IMR-90 (cell line): ENCODE measurements at regions not wholly inside any gene's neighbourhood (a gene's known extent, or its start where the extent isn't known, plus 50 kb on each side); places are given as distances from the start of the nearest gene placed in this dataset.

Experiments used
- ATAC-seq: fragments of 200-7000 bp; cut with Tn5 transposase; 2 replicates; pipeline ENCODE4 v1.9.1; 2020; ENCODE audit warnings: low read depth, mild to moderate bottlenecking, moderate library complexity
- BruUV-seq: library from RNA; stranded (reverse); fragments of 400-500 nt; replicated peaks from 2 replicates; lab custom pipeline; 2021; lab: Mats Ljungman, UMichigan
- CTCF ChIA-PET: fragments of 300-600 bp; formaldehyde crosslinking; extraction: SDS; loops from one replicate; lab custom pipeline; 2021; ENCODE audit warnings: antibody characterized with exemption; lab: Yijun Ruan, JAX
- POLR2A ChIA-PET: fragments of 300-600 bp; sonication (Branson Sonifier 250); formaldehyde crosslinking; loops from one replicate; lab custom pipeline; 2022; ENCODE audit warnings: antibody characterized with exemption; ENCODE audit not compliant: unreplicated experiment; lab: Charles Lee
- DNase-seq: peaks from one replicate; pipeline ENCODE4 v3.0.0; 2013
- H2AFZ ChIP-seq: replicated peaks from 2 replicates; pipeline ENCODE3; 2013; ENCODE audit warnings: low read length, mild to moderate bottlenecking; ENCODE audit not compliant: poor library complexity
- H2AK5ac ChIP-seq: 2 replicates; pipeline ENCODE4 v1.6.1; 2013; ENCODE audit warnings: low read depth, low read length, inconsistent platforms
- H2AK9ac ChIP-seq: replicated peaks from 2 replicates; pipeline ENCODE3; 2013; ENCODE audit warnings: mild to moderate bottlenecking, low read depth, low read length, moderate library complexity; ENCODE audit not compliant: poor library complexity
- H2BK120ac ChIP-seq: 2 replicates; pipeline ENCODE4 v1.6.1; 2013; ENCODE audit warnings: low read depth, low read length, inconsistent platforms
- H2BK15ac ChIP-seq: 3 replicates; pipeline ENCODE4 v1.6.1; 2013; ENCODE audit warnings: low read depth, low read length, inconsistent platforms
- H2BK20ac ChIP-seq: 2 replicates; pipeline ENCODE4 v1.6.1; 2013; ENCODE audit warnings: low read depth, mild to moderate bottlenecking, inconsistent platforms, low read length, moderate library complexity
- H2BK5ac ChIP-seq: 2 replicates; pipeline ENCODE4 v1.6.1; 2013; ENCODE audit warnings: mild to moderate bottlenecking, low read depth, low read length, inconsistent platforms; ENCODE audit not compliant: poor library complexity, severe bottlenecking
- H3K14ac ChIP-seq: replicated peaks from 2 replicates; pipeline ENCODE4 v1.6.1; 2013; ENCODE audit warnings: low read depth, low read length, inconsistent platforms
- H3K18ac ChIP-seq: 2 replicates; pipeline ENCODE4 v1.6.1; 2013; ENCODE audit warnings: low read depth, low read length, control low read depth
- H3K23ac ChIP-seq: 2 replicates; pipeline ENCODE4 v1.6.1; 2013; ENCODE audit warnings: low read depth, low read length, inconsistent platforms
- H3K27ac ChIP-seq: 2 replicates; pipeline ENCODE4 v1.5.1; 2013; ENCODE audit warnings: mild to moderate bottlenecking, control low read depth, low read length; ENCODE audit not compliant: insufficient read depth
- H3K27me3 ChIP-seq: 2 replicates; pipeline ENCODE4 v1.6.1; 2013; ENCODE audit warnings: low read length; ENCODE audit not compliant: control insufficient read depth, insufficient read depth
- H3K36me3 ChIP-seq: 2 replicates; pipeline ENCODE4 v1.6.1; 2013; ENCODE audit warnings: low read length, mixed read lengths; ENCODE audit not compliant: control insufficient read depth, insufficient read depth
- H3K4ac ChIP-seq: 2 replicates; pipeline ENCODE4 v1.6.1; 2013; ENCODE audit warnings: low read depth, low read length, inconsistent platforms
- H3K4me1 ChIP-seq: 2 replicates; pipeline ENCODE4 v1.6.1; 2013; ENCODE audit warnings: low read length, mixed read lengths; ENCODE audit not compliant: control insufficient read depth, insufficient read depth
- H3K4me2 ChIP-seq: 2 replicates; pipeline ENCODE4 v1.6.1; 2013; ENCODE audit warnings: low read depth, mild to moderate bottlenecking, control low read depth, low read length, moderate library complexity
- H3K4me3 ChIP-seq: 2 replicates; pipeline ENCODE4 v1.5.1; 2013; ENCODE audit warnings: low read depth, mild to moderate bottlenecking, control low read depth, low read length, moderate library complexity; ENCODE audit not compliant: insufficient read depth
- H3K56ac ChIP-seq: 2 replicates; pipeline ENCODE4 v1.6.1; 2013; ENCODE audit warnings: low read length, inconsistent platforms; ENCODE audit not compliant: insufficient read depth; ENCODE audit errors: extremely low read depth
- H3K79me1 ChIP-seq, 2 experiments: 2 replicates each; pipeline ENCODE4 v1.6.1; 2013; ENCODE audit warnings: low read length in 2 of 2, inconsistent platforms in 1 of 2, low read depth in 1 of 2
- H3K9ac ChIP-seq: 2 replicates; pipeline ENCODE4 v1.6.1; 2013; ENCODE audit warnings: low read depth, low read length, control low read depth
- H3K9me1 ChIP-seq: 2 replicates; pipeline ENCODE4 v1.6.1; 2013; ENCODE audit warnings: low read length, inconsistent platforms; ENCODE audit not compliant: insufficient read depth
- H3K9me3 ChIP-seq: 2 replicates; pipeline ENCODE4 v1.6.1; 2013; ENCODE audit warnings: low read length; ENCODE audit not compliant: control insufficient read depth, insufficient read depth
- H4K20me1 ChIP-seq: 2 replicates; pipeline ENCODE4 v1.6.1; 2013; ENCODE audit warnings: low read length, inconsistent platforms; ENCODE audit not compliant: insufficient read depth
- H4K5ac ChIP-seq: 2 replicates; pipeline ENCODE4 v1.6.1; 2013; ENCODE audit warnings: mild to moderate bottlenecking, low read depth, low read length, control low read depth
- H4K8ac ChIP-seq, 2 experiments: 2 replicates each; pipeline ENCODE4 v1.6.1; 2013; ENCODE audit warnings: low read depth in 2 of 2, low read length in 2 of 2, control low read depth in 1 of 2, inconsistent platforms in 1 of 2
- H4K91ac ChIP-seq: 2 replicates; pipeline ENCODE4 v1.6.1; 2013; ENCODE audit warnings: low read depth, low read length, inconsistent platforms; ENCODE audit not compliant: insufficient read depth
- MAFK ChIP-seq: IDR thresholded peaks from 2 replicates; pipeline ENCODE4 v1.6.1; 2012; ENCODE audit warnings: low read depth, low read length, improper control_type of control experiment
- WGBS, 2 experiments: methylation state at CpG; one replicate each; pipeline versions ENCODE4 v1.1.5 to v1.1.7; 2013; ENCODE audit warnings: missing lambda C conversion rate in 2 of 2; ENCODE audit not compliant: insufficient read length in 1 of 2; ENCODE audit errors: extremely low coverage in 2 of 2; 5-methylcytosine and 5-hydroxymethylcytosine counted together
- dilution Hi-C: fragments of 300-500 bp; cut with HindIII; formaldehyde crosslinking; loops from one replicate; pipeline ENCODE4 v1.14.3; 2018; ENCODE audit warnings: low sequenced_read_pairs; ENCODE audit not compliant: unreplicated experiment
- in situ Hi-C: fragments of 300-500 bp; cut with MboI; formaldehyde crosslinking; loops from 3 replicates; pipeline ENCODE4 v1.14.3; 2019; ENCODE audit warnings: low sequenced_read_pairs, inconsistent platforms, mixed read lengths
- intact Hi-C: fragments of 100-400 bp; cut with micrococcal nuclease; formaldehyde crosslinking; loops from 2 replicates; pipeline ENCODE4 v1.10.0; 2022

- Histone ChIP-seq H3K9me1 (no peaks in the 10 kb centered on the region), H4K91ac (no peak overlapping the region), H4K5ac (no peak overlapping the region), H3K9me3 (no peaks in the 10 kb centered on the region), H2AK5ac (no peak overlapping the region), H3K9ac (no peak overlapping the region), H4K20me1 (no peaks in the 10 kb centered on the region), H3K4me2 (no peak overlapping the region), H2BK20ac (no peak overlapping the region), H2AFZ (no peak overlapping the region), H3K36me3 (no peaks in the 10 kb centered on the region), H4K8ac (no peak overlapping the region), H3K56ac (no peak overlapping the region), H2AK9ac (no peak overlapping the region), H3K79me1 (no peaks in the 10 kb centered on the region), H2BK5ac (no peak overlapping the region), H2BK120ac (no peak overlapping the region), H3K27me3 (no peaks in the 10 kb centered on the region), H3K27ac (no peak overlapping the region), H2BK15ac (no peak overlapping the region), H3K4me3 (no peak overlapping the region), H3K14ac (no peak overlapping the region), H3K18ac (no peak overlapping the region), H3K23ac (no peak overlapping the region), H3K4ac (no peak overlapping the region), H3K4me1 (no peaks in the 10 kb centered on the region)
- DNase-seq, result no peak
- POLR2A ChIA-PET, result no interaction called here
- CTCF ChIA-PET, result no interaction called here
- in situ Hi-C loops, result no loop called here
- no peak for ATAC-seq
- WGBS, 2 experiments, result no CpG with 5 or more reads among the region's 1 CpG
- TF ChIP-seq MAFK, result no peak
- dilution Hi-C loops, result no loop called here
- BruUV-seq, result no TSS peak
- intact Hi-C loops, result no loop called here
Observed at GRCh38 chrX:35149517-35149916, 206.9 kb downstream of the FAM47B start.
